Stimulated activated CD4-positive, alpha-beta T cell treated with anti-CD3 and anti-CD28 coated beads, TNF-alpha, amount 100 ng/mL, for 48 hours (primary cell): ENCODE measurements at regions not wholly inside any gene's neighbourhood (a gene's known extent, or its start where the extent isn't known, plus 50 kb on each side); places are given as distances from the start of the nearest gene placed in this dataset.
"Not testable (repeated sequence)": the region's sequence is repeated elsewhere in the genome, so short reads cannot be mapped to it uniquely, and the experiment has no call there.

Experiments
- DNase-seq, 3 donors: peaks; one replicate each; pipeline ENCODE4 v3.0.0-alpha.2; 2020; ENCODE audit warnings: low read depth in 3 of 3

DNA sequence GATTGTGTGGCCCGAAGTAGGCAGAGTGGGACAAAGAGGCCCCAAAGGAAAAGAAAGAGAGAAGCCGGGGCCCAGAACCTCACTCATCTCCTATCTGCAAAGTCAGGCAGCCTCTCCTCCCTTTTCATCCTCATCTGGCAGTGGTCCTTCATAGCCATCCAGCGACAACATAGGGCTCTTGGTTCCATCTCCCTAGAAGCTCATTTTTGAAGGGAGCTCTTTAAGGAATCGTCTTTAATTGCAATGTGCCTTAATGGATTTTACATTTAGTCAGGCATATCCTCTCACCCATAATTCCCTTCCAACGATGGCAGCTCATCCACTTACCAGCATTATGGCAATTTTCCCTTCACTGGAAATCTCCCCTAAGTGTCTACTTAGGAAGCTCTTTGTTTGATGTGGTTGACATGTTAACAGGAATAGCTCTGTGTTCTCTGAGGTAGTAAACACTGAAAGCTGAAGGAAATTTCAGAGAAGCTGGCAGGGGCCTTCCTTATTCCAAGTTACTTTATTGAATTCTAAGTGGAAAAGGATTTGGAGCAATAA is 780.6 kb downstream of the TSN start:
- DNase-seq: no peak

DNA sequence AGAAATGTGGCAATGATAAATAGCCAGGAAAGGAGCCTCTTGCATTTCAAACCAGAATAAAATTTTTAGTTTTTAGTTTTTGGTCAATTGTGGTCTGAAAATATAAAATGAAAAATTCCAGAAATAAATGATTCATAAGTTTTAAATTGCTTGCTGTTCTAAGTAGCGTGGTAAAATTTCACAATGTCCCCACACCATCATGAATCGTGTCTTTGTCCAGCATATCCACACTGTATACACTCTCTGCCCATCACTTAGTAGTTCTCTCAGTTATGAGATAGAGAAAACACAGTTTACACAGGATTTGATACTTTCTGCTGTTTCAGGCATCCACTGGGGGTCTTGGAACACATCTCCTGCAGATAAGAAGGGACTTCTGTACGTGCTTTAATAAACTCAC is 783.9 kb downstream of the TSN start:
- DNase-seq: no peak

DNA sequence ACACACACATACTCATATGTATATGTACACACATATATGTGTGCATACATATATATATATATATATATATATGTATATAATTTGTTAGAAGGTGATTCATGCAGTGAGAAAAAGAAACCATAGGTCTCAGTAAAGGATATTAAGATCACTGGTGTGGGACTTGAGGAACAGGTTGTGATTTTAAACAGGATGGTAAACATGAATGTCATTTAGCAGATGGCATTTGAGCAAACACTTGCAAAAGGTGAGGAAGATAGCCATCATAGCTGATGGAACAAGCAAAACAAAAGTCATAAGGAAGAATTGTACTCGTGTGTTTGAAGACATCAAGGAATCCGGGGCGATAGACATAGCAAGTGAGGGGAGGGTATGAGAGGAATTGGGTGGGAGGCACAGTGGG is 784.5 kb downstream of the TSN start:
- no peak for DNase-seq

DNA sequence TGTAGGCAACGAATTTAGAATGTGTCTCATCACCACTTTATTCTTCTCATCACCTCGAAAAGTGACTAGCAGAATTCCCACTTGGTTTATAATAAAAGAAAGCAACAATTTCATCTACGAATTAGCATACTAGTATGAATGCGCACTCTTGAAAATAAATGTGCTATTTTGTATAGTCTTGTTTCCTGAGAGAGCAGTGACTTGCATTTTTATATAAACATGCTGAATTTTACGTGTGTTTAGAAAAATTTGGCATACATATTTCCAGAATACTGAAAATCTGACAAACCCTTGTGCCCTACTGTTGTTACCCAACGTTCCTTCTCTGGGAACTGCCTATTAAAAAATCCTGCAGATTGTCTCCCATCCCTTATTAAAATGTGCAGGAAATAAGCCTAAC is 786.8 kb downstream of the TSN start:
- no peak for DNase-seq

DNA sequence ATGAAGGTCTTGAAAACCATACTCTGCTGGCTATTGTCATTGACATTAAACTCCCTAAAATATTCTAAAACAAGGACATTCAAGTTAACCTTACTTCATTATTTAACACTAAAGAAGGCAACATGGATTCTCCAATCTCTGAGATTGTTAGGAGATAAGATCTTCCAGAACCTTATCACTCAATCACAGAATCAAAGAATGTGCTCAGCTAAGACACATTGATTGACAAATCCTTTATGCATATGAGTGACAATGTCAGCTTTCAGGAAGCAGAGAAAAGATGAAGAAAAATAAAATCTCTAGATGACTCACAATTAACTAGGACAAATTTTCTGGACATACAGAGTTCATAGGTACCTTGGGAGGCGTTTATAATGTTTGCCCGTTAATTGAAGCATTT is 787.2 kb downstream of the TSN start:
- DNase-seq: no peak

DNA sequence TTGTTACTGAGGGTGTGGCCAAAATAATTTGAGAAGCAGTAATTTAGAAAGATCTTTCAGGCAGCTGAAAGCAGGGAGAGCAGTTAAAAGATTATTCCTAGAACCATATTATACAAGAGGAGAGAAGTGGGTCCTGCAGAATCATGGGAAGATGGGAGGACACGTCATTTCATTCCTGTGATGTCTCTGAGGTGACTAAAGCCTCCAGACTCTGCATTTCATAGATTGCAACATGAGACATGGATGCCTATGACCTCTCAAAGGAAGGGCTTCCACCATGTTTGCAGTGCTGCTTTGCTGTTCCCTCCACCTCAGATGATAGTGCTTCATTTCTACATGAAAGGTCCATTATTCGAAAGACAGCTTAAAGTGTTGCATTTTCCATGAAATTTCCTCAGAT is 788.4 kb downstream of the TSN start:
- DNase-seq: no peak

DNA sequence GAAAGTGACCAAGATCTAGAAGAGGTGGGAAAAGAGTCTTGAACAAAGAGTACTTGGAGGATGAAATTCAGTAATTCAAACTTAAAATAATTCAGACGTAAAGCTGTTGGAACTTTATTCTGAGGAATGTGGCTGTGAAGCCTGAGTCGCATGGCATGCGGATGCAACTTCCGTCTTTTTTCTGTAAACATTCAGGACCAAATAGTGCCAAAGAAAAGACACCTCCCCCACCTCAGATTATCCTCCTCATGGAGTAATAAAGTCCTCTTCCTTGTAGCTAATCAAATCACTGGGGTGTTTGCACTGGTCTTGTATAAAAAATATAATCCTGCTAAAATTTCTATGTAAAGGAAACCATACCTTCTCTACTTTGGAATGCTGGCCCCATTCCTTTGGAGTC is 790.4 kb downstream of the TSN start:
- no peak for DNase-seq

DNA sequence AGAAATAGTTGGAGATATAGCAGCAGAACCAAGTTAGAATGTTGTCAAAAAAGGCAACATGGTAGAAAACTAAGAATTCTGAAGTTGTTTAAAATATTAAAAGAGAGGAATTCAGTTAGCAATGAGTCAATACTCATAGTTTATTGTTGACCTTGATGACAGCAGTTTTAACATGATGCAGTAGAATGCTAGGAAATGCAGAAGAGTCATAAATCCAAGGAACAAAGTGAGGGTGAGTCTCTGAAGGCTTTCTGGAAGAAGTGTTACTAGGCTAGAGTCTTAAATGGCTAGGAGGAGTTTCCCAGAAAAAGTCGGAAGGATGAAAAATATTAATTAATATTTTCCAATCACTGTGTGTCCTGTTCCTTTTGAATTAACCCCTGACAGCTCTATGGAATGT is 807.3 kb downstream of the TSN start:
- DNase-seq: no peak

DNA sequence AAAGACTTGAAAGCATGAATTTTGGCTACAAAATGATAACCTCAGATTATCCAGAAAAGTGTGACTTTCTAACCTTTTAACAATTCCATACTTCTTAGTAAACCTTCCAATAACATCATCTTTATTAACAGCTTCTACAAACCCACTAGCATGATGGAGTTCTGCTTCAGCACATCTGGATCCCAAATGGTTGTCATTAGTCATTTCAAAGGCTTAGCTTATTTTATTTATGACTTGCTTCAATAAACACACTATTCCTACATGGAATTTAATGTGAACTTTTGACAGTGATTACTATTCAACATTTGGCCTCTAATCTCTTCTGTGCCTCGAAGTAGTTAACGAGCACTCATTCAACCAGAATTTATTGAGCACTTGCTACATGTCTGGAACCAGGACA is 808.3 kb downstream of the TSN start:
- DNase-seq: no peak

DNA sequence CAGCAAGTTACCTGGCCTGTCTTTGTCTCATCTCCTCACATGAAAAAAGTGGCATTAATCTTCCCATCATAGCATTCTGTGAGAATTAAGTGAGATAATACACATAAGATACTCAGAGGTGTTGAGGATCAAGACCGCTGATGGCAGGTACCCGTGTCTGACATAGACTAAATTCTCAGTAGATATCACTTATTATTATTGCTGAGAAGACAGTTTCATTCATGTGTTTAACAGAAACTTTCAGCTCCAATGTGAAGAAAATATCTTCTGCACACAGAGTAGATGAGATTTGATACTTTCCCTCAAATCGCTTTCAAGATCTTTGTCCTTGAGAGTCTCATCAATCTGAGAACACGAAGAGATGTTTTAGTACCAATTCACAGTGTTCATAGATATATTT is 809.4 kb downstream of the TSN start:
- DNase-seq: no peak

DNA sequence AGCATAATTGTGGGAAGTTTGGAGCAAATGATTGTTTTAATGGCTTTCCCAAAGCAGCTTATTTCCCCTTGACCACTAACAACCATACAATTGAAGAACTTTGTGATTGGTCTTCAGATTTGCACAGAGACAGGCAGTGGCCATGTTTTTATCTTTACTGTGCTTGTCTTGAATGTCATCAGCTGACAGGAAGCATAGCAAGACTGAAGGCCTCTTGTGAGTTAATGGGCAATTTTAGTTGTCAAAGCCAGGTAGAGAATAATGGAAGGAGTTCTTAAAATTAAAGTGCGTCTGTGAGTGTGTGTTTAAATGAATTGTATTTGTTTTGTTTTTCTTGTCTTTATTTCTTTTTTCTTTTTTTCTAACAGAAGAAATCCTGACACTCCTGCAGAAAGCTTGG is 809.9 kb downstream of the TSN start:
- DNase-seq: no peak

DNA sequence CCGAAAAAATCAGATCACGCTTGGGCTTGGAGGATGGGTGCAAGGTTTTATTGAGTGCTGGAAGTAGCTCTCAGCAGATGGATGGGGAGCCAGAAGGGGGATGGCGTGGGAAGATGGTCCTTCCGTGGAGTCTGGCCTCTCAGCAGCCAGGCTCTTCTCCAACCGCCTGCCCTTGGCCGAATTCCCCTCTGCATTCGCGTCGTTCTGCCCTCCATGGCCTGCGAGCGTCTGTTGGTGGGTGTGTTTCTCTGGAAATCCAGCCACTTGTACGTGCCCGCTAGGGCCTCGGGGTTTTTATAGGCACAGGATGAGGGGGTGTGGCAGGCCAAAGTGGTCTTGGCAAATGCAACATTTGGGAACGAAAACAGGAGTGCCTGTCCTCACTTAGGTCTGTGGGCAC is 815.2 kb downstream of the TSN start:
- DNase-seq: no peak

DNA sequence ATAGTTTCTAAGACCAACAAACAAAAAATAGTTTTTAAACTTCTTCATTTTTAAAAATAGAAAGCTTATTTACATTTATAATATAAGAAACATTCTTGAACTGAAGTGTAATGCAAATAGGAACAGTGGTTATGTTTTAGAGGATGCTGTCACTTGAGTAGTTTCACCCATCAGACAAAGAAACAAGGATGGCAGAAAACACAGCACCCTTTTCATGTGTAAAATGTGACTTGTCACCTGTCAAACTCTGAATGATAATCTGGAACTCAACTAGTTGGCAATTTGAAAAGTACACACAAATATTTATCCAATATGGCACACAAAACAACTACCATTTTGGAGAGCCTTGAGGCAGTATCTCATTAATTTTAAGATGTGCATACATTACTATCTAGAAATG is 816.0 kb downstream of the TSN start:
- not testable (repeated sequence) for DNase-seq

DNA sequence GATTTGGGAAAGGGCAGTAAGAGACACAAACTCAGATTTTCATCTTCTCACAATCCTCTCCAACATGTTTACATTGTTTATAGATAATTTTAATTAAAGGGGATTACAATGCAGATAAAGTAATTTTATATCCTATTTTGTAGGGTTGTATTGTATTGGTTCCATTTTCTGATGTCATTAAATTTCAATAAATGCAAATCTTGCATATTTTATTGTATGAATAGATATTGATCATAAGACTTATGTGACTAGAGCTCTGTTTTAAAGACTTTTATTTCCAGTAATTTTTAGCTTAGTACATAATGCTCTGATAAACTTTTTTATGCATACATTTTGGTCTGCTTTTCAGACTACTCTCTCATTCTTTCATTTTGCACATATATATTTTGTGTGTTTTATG is 819.6 kb downstream of the TSN start:
- DNase-seq: no peak

DNA sequence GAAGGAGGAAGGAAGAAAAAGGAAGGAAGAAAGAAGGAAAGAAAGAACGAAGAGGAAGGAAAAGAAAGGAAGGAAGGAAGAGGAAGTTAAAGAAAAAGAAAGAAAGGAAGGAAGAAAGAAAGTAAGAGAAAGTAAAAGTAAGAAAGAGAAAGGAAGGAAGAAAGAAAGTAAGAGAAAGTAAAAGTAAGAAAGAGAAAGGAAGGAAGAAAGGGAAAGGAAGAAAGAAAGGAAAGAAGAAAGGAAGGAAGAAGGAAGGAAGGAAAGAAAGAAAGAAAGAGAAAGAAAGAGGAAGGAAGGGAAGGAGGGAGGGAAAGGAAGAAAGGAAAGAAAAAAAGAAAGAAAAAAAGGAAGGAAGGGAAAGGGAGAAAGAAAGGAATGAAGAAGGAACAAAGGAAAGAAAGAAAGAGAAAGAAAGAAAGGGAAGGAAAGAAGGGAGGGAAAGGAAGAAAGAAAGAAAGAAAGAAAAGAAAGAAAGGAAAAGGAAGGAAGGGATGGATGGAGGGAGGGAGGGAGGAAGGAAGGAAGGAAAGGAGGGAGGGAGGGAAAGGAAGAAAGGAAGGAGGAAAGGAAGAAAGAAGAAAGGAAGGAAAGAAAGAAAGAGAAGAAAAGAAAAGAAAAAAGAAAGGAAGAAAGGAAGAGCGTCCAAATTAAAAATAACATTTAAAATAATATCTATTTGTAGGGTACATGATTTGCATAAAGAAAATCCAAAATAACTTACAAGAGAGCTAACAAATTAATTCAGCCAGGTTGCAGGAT is 827.9 kb downstream of the TSN start:
- DNase-seq: no peak

DNA sequence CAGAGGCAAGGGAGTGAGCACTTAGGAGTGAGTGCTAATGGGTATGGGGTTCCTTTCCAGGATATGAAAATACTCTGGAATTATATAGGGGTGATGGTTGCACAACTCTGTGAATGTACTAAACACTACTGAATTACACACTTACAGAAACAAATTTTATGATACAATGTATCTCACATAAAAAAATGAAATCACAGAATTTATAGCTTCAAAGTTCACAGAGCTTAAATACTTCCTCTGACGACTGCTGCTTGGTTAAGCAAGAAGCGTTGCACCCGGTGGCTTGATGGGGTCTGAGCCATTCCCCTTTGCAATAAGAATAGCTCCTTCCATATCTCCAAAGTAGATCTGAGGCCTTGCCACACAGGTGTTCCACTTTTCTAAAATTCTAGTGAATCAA is 835.1 kb downstream of the TSN start:
- DNase-seq: no peak

DNA sequence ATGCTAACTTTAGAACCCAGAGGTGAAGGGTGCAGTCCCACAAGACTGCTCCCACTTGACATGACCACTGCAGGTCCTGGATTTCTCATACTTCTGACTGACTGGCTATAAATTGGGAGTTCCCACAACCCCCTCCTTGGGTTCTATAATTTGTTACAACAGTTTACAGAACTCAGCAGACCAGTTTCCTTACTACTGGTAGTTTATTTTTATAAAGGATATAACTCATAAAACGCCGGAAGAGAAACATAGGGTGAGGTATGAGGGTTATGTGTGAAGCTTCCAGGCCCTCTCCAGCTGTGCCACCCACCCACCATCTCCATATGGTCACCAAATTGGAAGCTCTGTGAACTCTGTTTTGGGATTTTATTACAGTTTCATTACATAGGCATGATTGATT is 839.6 kb downstream of the TSN start:
- DNase-seq: no peak

DNA sequence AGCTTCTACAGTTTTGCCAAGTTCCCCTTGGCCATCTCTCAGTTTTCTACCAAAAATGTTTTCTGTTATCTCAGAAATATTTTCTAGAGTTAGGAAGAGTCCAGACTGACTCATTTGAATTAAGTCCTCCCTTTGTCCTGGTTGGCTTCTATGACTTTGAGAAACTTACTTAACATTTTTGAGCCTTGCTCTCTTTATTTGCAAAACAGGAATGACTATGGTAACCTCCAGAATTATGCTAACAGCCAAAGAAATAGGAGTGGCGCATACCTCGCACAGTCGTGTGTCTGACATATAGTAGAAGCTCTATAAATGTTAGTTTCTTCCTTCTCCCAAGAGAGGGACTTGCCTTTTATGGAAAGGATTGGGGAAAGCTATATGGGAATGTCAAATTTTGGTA is 841.1 kb downstream of the TSN start:
- no peak for DNase-seq

DNA sequence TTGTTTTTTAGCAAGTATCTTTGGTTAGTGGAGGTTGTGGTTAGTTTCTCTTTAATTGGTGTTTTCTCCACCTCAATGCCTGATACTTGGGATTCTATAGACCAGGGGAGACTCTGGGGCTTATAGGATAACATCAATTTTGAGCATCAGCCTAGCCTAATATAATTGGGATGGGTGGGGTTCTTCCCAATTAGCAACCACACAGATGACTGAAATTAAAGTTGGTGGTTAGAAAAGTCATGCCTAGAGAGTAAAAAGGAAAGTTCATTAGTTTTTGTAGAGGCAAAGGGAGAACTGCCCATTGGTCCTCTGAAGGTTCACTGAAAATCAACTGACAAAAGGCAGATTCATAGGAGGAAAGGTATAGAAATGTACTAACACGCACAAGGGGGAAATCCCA is 843.3 kb downstream of the TSN start:
- DNase-seq: no peak

DNA sequence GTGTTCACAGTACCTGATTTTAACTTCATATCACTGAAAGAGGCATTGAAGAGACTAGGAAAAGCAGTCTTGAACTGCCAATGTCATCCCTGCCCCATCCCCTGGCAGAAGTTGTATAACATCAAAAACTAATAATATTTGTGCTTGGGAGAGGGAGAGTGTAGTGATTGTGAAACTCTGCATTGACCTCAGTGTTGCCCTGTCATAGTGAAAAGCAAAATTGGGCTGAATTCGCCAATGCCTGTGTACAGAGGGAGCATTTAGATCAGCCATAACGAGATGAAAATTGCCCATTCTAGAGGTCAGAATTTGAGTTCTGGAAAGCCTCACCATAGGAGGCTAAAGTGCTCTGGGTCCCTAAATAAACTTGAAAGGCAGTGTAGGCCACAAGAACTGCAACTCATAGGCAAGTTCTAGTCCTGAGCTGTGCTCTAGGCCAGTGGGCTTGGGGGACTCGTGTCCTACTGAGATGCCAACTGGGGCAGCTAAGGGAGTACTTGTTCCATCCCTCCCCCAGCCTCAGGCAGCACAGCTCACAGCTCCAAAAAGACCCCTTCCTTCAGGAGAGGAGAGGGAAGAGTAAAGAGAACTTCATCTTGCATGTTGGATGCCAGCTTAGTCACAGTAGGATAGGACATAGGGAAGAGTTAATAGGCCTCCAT is 855.6 kb downstream of the TSN start:
- no peak for DNase-seq

DNA sequence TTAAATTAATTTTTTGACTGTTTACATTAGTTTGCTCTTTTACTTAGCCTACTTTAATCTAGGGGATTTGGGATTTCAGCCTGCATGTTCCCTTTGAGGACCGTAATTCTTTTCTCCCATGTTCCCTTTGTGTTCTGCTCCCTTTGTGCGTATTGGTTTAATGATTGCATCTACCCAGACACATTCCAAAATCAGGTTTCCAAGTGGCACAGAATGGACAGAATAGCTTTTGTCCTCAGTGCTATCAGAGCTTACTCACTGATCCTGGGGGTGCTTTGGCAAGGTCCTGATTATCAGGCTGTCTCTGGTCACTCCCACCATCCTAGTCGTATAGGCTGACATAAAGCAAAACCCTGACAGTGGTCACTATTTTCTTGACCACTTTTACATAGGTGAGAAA is 867.5 kb downstream of the TSN start:
- DNase-seq: no peak

DNA sequence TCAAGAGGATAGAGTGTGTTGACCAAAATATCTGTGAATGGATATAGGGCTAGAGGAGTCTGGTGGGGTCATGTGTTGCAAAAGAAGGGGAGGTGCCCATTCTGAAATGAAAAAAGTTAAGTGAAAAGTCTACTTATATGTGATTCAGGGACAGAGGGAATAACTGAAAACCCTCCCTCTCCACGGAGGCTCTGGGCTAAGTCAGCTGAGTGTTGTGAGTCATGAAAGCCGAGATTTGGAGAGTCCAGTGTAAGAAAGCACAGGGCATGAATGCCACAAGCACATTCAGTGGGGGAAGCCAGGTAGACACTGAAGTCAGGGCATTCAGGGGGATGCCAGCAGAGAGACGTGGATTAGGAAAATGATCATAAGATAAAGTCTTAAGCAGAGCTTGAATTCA is 871.9 kb downstream of the TSN start:
- DNase-seq: no peak

DNA sequence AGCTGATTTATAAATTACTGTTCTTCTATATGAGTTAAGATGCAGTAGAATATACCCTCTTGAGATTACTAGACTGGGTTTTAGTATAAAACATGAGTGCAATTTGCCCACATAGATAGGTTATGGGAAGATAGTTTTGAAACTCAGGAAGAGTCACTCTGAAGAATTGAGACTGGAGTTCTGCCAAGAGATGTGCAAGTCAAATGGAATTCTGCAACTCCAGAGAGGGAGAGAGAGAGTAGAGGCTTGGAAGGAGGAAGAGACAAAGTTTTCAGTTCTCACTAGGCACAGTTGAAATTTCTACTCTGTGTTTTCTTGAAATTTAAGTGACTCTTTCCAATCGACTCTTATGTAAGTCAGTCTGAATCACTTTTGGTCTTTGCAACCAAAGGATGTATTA is 878.8 kb downstream of the TSN start:
- DNase-seq: no peak

DNA sequence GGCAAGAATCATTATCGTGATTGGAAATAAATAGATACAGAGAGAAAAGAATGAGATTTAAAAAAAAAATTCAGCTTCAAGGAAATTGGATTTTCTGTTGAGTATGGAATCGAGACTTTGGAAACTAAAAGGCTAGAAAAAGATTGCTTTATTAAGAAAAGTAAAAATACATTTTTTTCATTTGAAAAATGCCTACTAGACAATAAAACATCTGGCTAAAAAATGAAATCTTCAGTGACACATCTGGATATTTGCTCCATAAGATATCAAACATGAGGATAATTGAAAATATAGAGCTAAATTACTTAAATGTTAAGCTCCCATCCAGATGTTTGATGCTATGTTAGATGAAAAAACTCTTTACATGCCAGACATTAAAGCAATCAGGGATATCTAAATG is 879.5 kb downstream of the TSN start:
- DNase-seq: no peak
